H1 (cell line): ENCODE measurements at regions not wholly inside any gene's neighbourhood (a gene's known extent, or its start where the extent isn't known, plus 50 kb on each side); places are given as distances from the start of the nearest gene placed in this dataset.

Source experiments
- CTCF ChIA-PET: fragments of 300-600 bp; sonication (Branson Sonifier 250); formaldehyde crosslinking; loops from one replicate; lab custom pipeline; 2021; ENCODE audit not compliant: partially characterized antibody; lab: Charles Lee
- POLR2A ChIA-PET: fragments of 300-600 bp; sonication (Branson Sonifier 250); formaldehyde crosslinking; loops from one replicate; lab custom pipeline; 2021; ENCODE audit warnings: inconsistent platforms; ENCODE audit not compliant: partially characterized antibody; lab: Charles Lee
- DNase-seq, 2 experiments: peaks; one replicate each; pipeline versions ENCODE4 v3.0.0 to v3.0.0-alpha.2; 2010 to 2022; ENCODE audit warnings: low spot score in 2 of 2, low read depth in 1 of 2, mixed read lengths in 1 of 2
- FAIRE-seq: peaks from 2 replicates; lab custom pipeline; 2011; peaks lifted over from hg19 to GRCh38; lab: Jason Lieb, UNC
- H2AFZ ChIP-seq: 2 replicates; pipeline ENCODE4 v1.8.1; 2012; ENCODE audit warnings: low read length, inconsistent platforms
- H2AK5ac ChIP-seq: 2 replicates; pipeline ENCODE4 v1.6.1; 2013; ENCODE audit warnings: low read depth, low read length
- H2BK120ac ChIP-seq: replicated peaks from 2 replicates; pipeline ENCODE3; 2013; ENCODE audit warnings: low read depth, low read length, inconsistent platforms
- H2BK12ac ChIP-seq: 2 replicates; pipeline ENCODE4 v1.6.1; 2013; ENCODE audit warnings: low read depth, low read length
- H2BK15ac ChIP-seq: 2 replicates; pipeline ENCODE4 v1.6.1; 2013; ENCODE audit warnings: low read length
- H2BK20ac ChIP-seq: 2 replicates; pipeline ENCODE4 v1.6.1; 2013; ENCODE audit warnings: low read length
- H2BK5ac ChIP-seq: 2 replicates; pipeline ENCODE4 v1.6.1; 2013; ENCODE audit warnings: low read depth, low read length
- H3K14ac ChIP-seq: 2 replicates; pipeline ENCODE4 v1.6.1; 2013; ENCODE audit warnings: inconsistent platforms; ENCODE audit not compliant: insufficient read length
- H3K18ac ChIP-seq: 2 replicates; pipeline ENCODE4 v1.6.1; 2013; ENCODE audit warnings: low read length; ENCODE audit errors: extremely low read depth
- H3K23ac ChIP-seq: 2 replicates; pipeline ENCODE4 v1.6.1; 2013; ENCODE audit warnings: inconsistent platforms; ENCODE audit not compliant: insufficient read length
- H3K23me2 ChIP-seq: 2 replicates; pipeline ENCODE4 v1.6.1; 2013; ENCODE audit warnings: low read depth, low read length
- H3K27ac ChIP-seq: 2 replicates; pipeline ENCODE4 v1.6.1; 2011; ENCODE audit warnings: low read depth, low read length, inconsistent platforms
- H3K27me3 ChIP-seq, 4 experiments: replicated peaks in 1 of 4; 1 replicate in 1 of 4; 2 replicates in 3 of 4; pipeline versions ENCODE4 v1.6.1 to v1.8.1; 2011 to 2013; ENCODE audit warnings: low read length in 3 of 4, mild to moderate bottlenecking in 3 of 4, inconsistent platforms in 2 of 4, mixed read lengths in 2 of 4, moderate library complexity in 1 of 4; ENCODE audit not compliant: control insufficient read depth in 3 of 4, insufficient read depth in 3 of 4; ENCODE audit errors: extremely low read depth in 1 of 4
- H3K36me3 ChIP-seq, 4 experiments: 2 replicates each; pipeline versions ENCODE4 v1.6.1 to v1.8.1; 2011 to 2013; ENCODE audit warnings: mild to moderate bottlenecking in 4 of 4, low read length in 3 of 4, moderate library complexity in 2 of 4, control low read depth in 1 of 4, inconsistent platforms in 1 of 4; ENCODE audit not compliant: insufficient read depth in 4 of 4, control insufficient read depth in 2 of 4
- H3K4ac ChIP-seq: replicated peaks from 2 replicates; pipeline ENCODE3; 2013; ENCODE audit warnings: low read length, low read depth, mixed read lengths, inconsistent platforms; ENCODE audit not compliant: insufficient read length
- H3K4me1 ChIP-seq, 4 experiments: replicated peaks in 1 of 4; 1 replicate in 1 of 4; 2 replicates in 3 of 4; pipeline versions ENCODE4 v1.6.1 to v1.8.1; 2011 to 2013; ENCODE audit warnings: low read length in 3 of 4, inconsistent platforms in 2 of 4, mixed read lengths in 1 of 4; ENCODE audit not compliant: insufficient read depth in 4 of 4, control insufficient read depth in 3 of 4
- H3K4me2 ChIP-seq, 2 experiments: 2 replicates each; pipeline versions ENCODE4 v1.6.1 to v1.8.1; 2011 to 2013; ENCODE audit warnings: low read depth in 2 of 2, low read length in 2 of 2, control low read depth in 1 of 2, inconsistent platforms in 1 of 2, mild to moderate bottlenecking in 1 of 2; ENCODE audit not compliant: insufficient read depth in 1 of 2
- H3K4me3 ChIP-seq, 4 experiments: fragments of 200-600, 300-600 bp in 1 of 4; sonication (generic), shearing (Covaris generic), sonication (Bioruptor Twin) in 1 of 4; 2 replicates each; pipeline versions ENCODE4 v1.5.1 to v1.8.1; 2011 to 2016; ENCODE audit warnings: low read length in 4 of 4, low read depth in 3 of 4, control low read depth in 2 of 4, inconsistent platforms in 2 of 4, mild to moderate bottlenecking in 2 of 4, mixed read lengths in 1 of 4, moderate library complexity in 1 of 4; ENCODE audit not compliant: insufficient read depth in 2 of 4; ENCODE audit errors: extremely low read depth in 1 of 4
- H3K56ac ChIP-seq: replicated peaks from 2 replicates; pipeline ENCODE3; 2013; ENCODE audit warnings: low read depth, mild to moderate bottlenecking, mixed read lengths, low read length, inconsistent platforms; ENCODE audit not compliant: insufficient read length
- H3K79me1 ChIP-seq: 2 replicates; pipeline ENCODE4 v1.6.1; 2013; ENCODE audit warnings: low read depth, low read length, control low read depth
- H3K79me2 ChIP-seq, 2 experiments: 2 replicates each; pipeline versions ENCODE4 v1.6.1 to v1.8.1; 2012 to 2013; ENCODE audit warnings: low read length in 2 of 2, mild to moderate bottlenecking in 2 of 2, inconsistent platforms in 1 of 2; ENCODE audit not compliant: insufficient read depth in 2 of 2, control insufficient read depth in 1 of 2
- H3K9ac ChIP-seq, 4 experiments: replicated peaks in 1 of 4; 1 replicate in 1 of 4; 2 replicates in 3 of 4; pipeline versions ENCODE4 v1.6.1 to v1.8.1; 2011 to 2013; ENCODE audit warnings: low read depth in 3 of 4, low read length in 3 of 4, control low read depth in 2 of 4, mild to moderate bottlenecking in 2 of 4, moderate library complexity in 2 of 4, inconsistent platforms in 1 of 4; ENCODE audit errors: extremely low read depth in 1 of 4
- H3K9me3 ChIP-seq, 2 experiments: 2 replicates each; pipeline versions ENCODE4 v1.6.1 to v1.8.1; 2012 to 2013; ENCODE audit warnings: mild to moderate bottlenecking in 2 of 2, moderate library complexity in 2 of 2, control low read depth in 1 of 2, inconsistent platforms in 1 of 2, low read depth in 1 of 2, low read length in 1 of 2, mixed read lengths in 1 of 2; ENCODE audit not compliant: insufficient read depth in 2 of 2
- H4K20me1 ChIP-seq, 2 experiments: replicated peaks in 1 of 2; 2 replicates each; pipeline versions ENCODE3 to v1.8.1; 2011 to 2013; ENCODE audit warnings: inconsistent platforms in 2 of 2, low read length in 2 of 2, mild to moderate bottlenecking in 1 of 2; ENCODE audit not compliant: insufficient read depth in 2 of 2, control insufficient read depth in 1 of 2
- H4K5ac ChIP-seq: 2 replicates; pipeline ENCODE4 v1.6.1; 2013; ENCODE audit warnings: low read length, low read depth, mixed read lengths, inconsistent platforms; ENCODE audit not compliant: insufficient read length
- H4K8ac ChIP-seq: 2 replicates; pipeline ENCODE4 v1.8.0; 2013; ENCODE audit warnings: mild to moderate bottlenecking, moderate library complexity, low read length, inconsistent platforms; ENCODE audit not compliant: insufficient read depth; ENCODE audit errors: extremely low read depth
- H4K91ac ChIP-seq: replicated peaks from 2 replicates; pipeline ENCODE3; 2013; ENCODE audit warnings: low read length, mixed read lengths, inconsistent platforms; ENCODE audit not compliant: insufficient read length
- ATF3 ChIP-seq: IDR thresholded peaks from 2 replicates; pipeline ENCODE4 v1.6.1; 2011; ENCODE audit warnings: low read depth, mild to moderate bottlenecking, low read length; ENCODE audit not compliant: insufficient read depth
- BCL11A ChIP-seq, 2 experiments: IDR thresholded peaks; one replicate each; pipeline ENCODE4 v1.6.1; 2011; ENCODE audit warnings: low read depth in 2 of 2, low read length in 2 of 2, mild to moderate bottlenecking in 2 of 2
- BRCA1 ChIP-seq: IDR thresholded peaks from 2 replicates; pipeline ENCODE4 v1.6.1; 2012; ENCODE audit warnings: low read depth, low read length, improper control_type of control experiment
- CEBPB ChIP-seq: IDR thresholded peaks from 2 replicates; pipeline ENCODE4 v1.6.1; 2012; ENCODE audit warnings: low read depth, low read length
- CHD1 ChIP-seq: IDR thresholded peaks from 2 replicates; pipeline ENCODE4 v1.6.1; 2012; ENCODE audit warnings: low read depth, low read length, improper control_type of control experiment
- CTBP2 ChIP-seq: IDR thresholded peaks from 2 replicates; pipeline ENCODE4 v1.7.0; 2011; ENCODE audit warnings: borderline replicate concordance, mild to moderate bottlenecking, moderate library complexity, mixed read lengths, low read length; ENCODE audit not compliant: insufficient read depth, insufficient read length
- GTF2F1 ChIP-seq: IDR thresholded peaks from 2 replicates; pipeline ENCODE4 v1.6.1; 2012; ENCODE audit warnings: low read depth, low read length, improper control_type of control experiment, borderline replicate concordance
- KDM1A ChIP-seq: fragments of 200-600, 300-600 bp; sonication (generic); IDR thresholded peaks from 2 replicates; pipeline ENCODE4 v1.7.1; 2016; ENCODE audit warnings: mild to moderate bottlenecking, low read length, borderline replicate concordance
- POU5F1 ChIP-seq: IDR thresholded peaks from 2 replicates; pipeline ENCODE4 v1.6.1; 2011; ENCODE audit warnings: low read depth, mild to moderate bottlenecking, low read length, moderate library complexity
- RNF2 ChIP-seq: fragments of 200-900, 300-1000 bp; sonication (generic); IDR thresholded peaks from 2 replicates; pipeline ENCODE4 v1.7.1; 2016; ENCODE audit warnings: borderline replicate concordance, low read depth, mild to moderate bottlenecking, antibody characterized with exemption, low read length; ENCODE audit not compliant: poor library complexity, severe bottlenecking; ENCODE audit errors: missing control alignments
- RXRA ChIP-seq: IDR thresholded peaks from 2 replicates; pipeline ENCODE4 v1.6.1; 2011; ENCODE audit warnings: low read depth, mild to moderate bottlenecking, low read length, moderate library complexity; ENCODE audit not compliant: insufficient read depth
- SP4 ChIP-seq: IDR thresholded peaks from 2 replicates; pipeline ENCODE4 v1.6.1; 2012; ENCODE audit warnings: low read length, inconsistent platforms
- SRF ChIP-seq: IDR thresholded peaks from 2 replicates; pipeline ENCODE4 v1.6.1; 2011; ENCODE audit warnings: mild to moderate bottlenecking, low read depth, low read length, moderate library complexity
- WGBS, 2 experiments: shearing (Covaris generic) in 1 of 2; methylation state at CpG; one replicate each; pipeline versions ENCODE4 v1.1.6 to v1.1.7; 2013 to 2015; ENCODE audit warnings: low lambda C conversion rate in 2 of 2, mixed read lengths in 2 of 2, inconsistent platforms in 1 of 2, low coverage in 1 of 2, missing lambda C conversion rate in 1 of 2; ENCODE audit not compliant: insufficient replicate concordance in 2 of 2, insufficient coverage in 1 of 2, insufficient read length in 1 of 2; ENCODE audit errors: extremely low coverage in 1 of 2, missing lambda C conversion rate in 1 of 2; 5-methylcytosine and 5-hydroxymethylcytosine counted together

DNA sequence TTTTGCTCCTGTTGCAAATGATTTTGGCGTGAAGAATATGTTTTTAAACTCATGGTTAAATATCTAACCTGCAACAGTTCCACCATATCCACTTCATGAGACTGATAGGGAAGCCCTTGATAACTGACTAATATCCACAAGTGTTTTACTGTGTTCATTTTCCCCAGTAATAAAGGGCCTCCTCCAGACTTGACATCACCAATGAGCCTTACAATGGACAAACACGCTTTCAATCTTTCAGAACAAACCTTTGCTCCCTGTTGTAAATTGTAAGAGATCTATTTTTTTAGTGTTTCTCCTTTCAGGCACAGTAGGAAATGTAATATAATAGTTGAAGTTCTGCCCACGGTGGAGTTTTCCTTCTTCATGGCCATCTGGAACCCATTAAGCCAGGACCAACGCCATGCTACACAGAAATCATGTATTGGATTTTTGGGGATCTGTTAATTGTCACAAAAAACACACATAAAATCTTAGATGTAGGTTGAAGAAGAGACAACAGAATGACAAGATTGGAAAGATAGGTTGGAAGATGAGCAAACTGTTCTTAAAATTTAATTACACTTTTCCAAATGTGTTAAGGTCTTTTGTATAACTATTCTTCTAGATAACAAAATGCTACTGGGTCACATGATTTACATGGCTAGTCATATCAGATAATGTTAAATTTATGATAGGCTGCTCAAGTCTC lies 1030.1 kb downstream of the FSTL5 start:
- DNase-seq, result no peak
- no peak overlapping the region for H3K4me2 ChIP-seq
- no peaks in the 10 kb centered on the region for H3K23me2 ChIP-seq
- H3K27ac ChIP-seq, result no peak overlapping the region
- no peak overlapping the region for H2BK120ac ChIP-seq
- H2BK20ac ChIP-seq, result no peak overlapping the region
- POLR2A ChIA-PET, result no interaction called here
- no peaks in the 10 kb centered on the region for H4K20me1 ChIP-seq
- H4K5ac ChIP-seq, result no peak overlapping the region
- H3K79me1 ChIP-seq, result no peaks in the 10 kb centered on the region
- H3K79me2 ChIP-seq, result no peaks in the 10 kb centered on the region
- no peak overlapping the region for H3K23ac ChIP-seq
- no peak overlapping the region for H4K91ac ChIP-seq
- no peak overlapping the region for H2BK12ac ChIP-seq
- H4K8ac ChIP-seq, result no peak overlapping the region
- 88% methylated on average over 4 of the region's 4 CpGs; no CpG with 5 or more reads in 1 of the 2 experiments for WGBS, 2 experiments
- H3K4me1 ChIP-seq, result no peaks in the 10 kb centered on the region
- no peak overlapping the region for H2BK15ac ChIP-seq
- no peaks in the 10 kb centered on the region for H3K36me3 ChIP-seq
- no peak overlapping the region for H2BK5ac ChIP-seq
- no peak for FAIRE-seq
- no peak overlapping the region for H3K4me3 ChIP-seq
- H3K9me3 ChIP-seq, result no peaks in the 10 kb centered on the region
- H3K18ac ChIP-seq, result no peak overlapping the region
- no peak overlapping the region for H2AK5ac ChIP-seq
- no peak overlapping the region for H3K14ac ChIP-seq
- no peak overlapping the region for H3K56ac ChIP-seq
- CTCF ChIA-PET, result no interaction called here
- H3K4ac ChIP-seq, result no peak overlapping the region
- no peaks in the 10 kb centered on the region for H3K27me3 ChIP-seq
- no peak overlapping the region for H3K9ac ChIP-seq
- no peak overlapping the region for H2AFZ ChIP-seq
- TF ChIP-seq ATF3, result no peak
- no peak for TF ChIP-seq RXRA
- TF ChIP-seq GTF2F1, result no peak
- TF ChIP-seq SP4, result no peak
- no peak for TF ChIP-seq BRCA1
- no peak for TF ChIP-seq CEBPB
- no peak for TF ChIP-seq CTBP2
- TF ChIP-seq CHD1, result no peak
- TF ChIP-seq SRF, result no peak
- no peak for TF ChIP-seq POU5F1
- no peak for TF ChIP-seq KDM1A
- TF ChIP-seq RNF2, result no peak
- no peak for TF ChIP-seq BCL11A (IDR thresholded peaks at IDR 0.05; ENCODE audit: low read depth in 2 of 2, low read length in 2 of 2)
